ENCODE measurements at regions not wholly inside any gene's neighbourhood (a gene's known extent, or its start where the extent isn't known, plus 50 kb on each side); places are given as distances from the start of the nearest gene placed in this dataset.

- H3K9ac ChIP-seq (ENCODE audit: low read depth, low read length): no peak overlapping the region
- no peaks in the 10 kb centered on the region for H3K36me3 ChIP-seq (ENCODE audit: control insufficient read depth, insufficient read depth, low read length)
- H3K27ac ChIP-seq (ENCODE audit: low read depth, low read length): no peak overlapping the region
- H3K27me3 ChIP-seq (ENCODE audit: control insufficient read depth, insufficient read depth, low read length): no peaks in the 10 kb centered on the region
- no peak overlapping the region for H3K4me3 ChIP-seq (ENCODE audit: low read depth, low read length)
- H3K9me3 ChIP-seq (ENCODE audit: control insufficient read depth, insufficient read depth, low read length): no peaks in the 10 kb centered on the region
- H3K4me1 ChIP-seq (ENCODE audit: control insufficient read depth, insufficient read depth, low read length): peaks cover 12% of the 10 kb centered on the region
Observed at GRCh38 chr1:228978484-228979324, 243.4 kb downstream of the RHOU start.

GRCh38 chr1:228979325-228979699 lies 244.0 kb downstream of the RHOU start:
- H3K9ac ChIP-seq (ENCODE audit: low read depth, low read length): no peak overlapping the region
- H3K4me1 ChIP-seq (ENCODE audit: control insufficient read depth, insufficient read depth, low read length): peaks cover 12% of the 10 kb centered on the region
- no peak overlapping the region for H3K4me3 ChIP-seq (ENCODE audit: low read depth, low read length)
- no peaks in the 10 kb centered on the region for H3K9me3 ChIP-seq (ENCODE audit: control insufficient read depth, insufficient read depth, low read length)
- H3K36me3 ChIP-seq (ENCODE audit: control insufficient read depth, insufficient read depth, low read length): no peaks in the 10 kb centered on the region
- H3K27me3 ChIP-seq (ENCODE audit: control insufficient read depth, insufficient read depth, low read length): no peaks in the 10 kb centered on the region
- H3K27ac ChIP-seq (ENCODE audit: low read depth, low read length): no peak overlapping the region

- no peak overlapping the region for H3K4me3 ChIP-seq (ENCODE audit: low read depth, low read length)
- H3K9ac ChIP-seq (ENCODE audit: low read depth, low read length): no peak overlapping the region
- no peaks in the 10 kb centered on the region for H3K36me3 ChIP-seq (ENCODE audit: control insufficient read depth, insufficient read depth, low read length)
- H3K4me1 ChIP-seq (ENCODE audit: control insufficient read depth, insufficient read depth, low read length): peaks cover 12% of the 10 kb centered on the region
- no peak overlapping the region for H3K27ac ChIP-seq (ENCODE audit: low read depth, low read length)
- H3K9me3 ChIP-seq (ENCODE audit: control insufficient read depth, insufficient read depth, low read length): no peaks in the 10 kb centered on the region
- no peaks in the 10 kb centered on the region for H3K27me3 ChIP-seq (ENCODE audit: control insufficient read depth, insufficient read depth, low read length)
Observed at GRCh38 chr1:228979774-228980173, 244.5 kb downstream of the RHOU start.

- no peak overlapping the region for H3K27ac ChIP-seq (ENCODE audit: low read depth, low read length)
- no peaks in the 10 kb centered on the region for H3K27me3 ChIP-seq (ENCODE audit: control insufficient read depth, insufficient read depth, low read length)
- H3K9me3 ChIP-seq (ENCODE audit: control insufficient read depth, insufficient read depth, low read length): no peaks in the 10 kb centered on the region
- no peak overlapping the region for H3K9ac ChIP-seq (ENCODE audit: low read depth, low read length)
- H3K4me1 ChIP-seq (ENCODE audit: control insufficient read depth, insufficient read depth, low read length): peaks cover 12% of the 10 kb centered on the region
- no peaks in the 10 kb centered on the region for H3K36me3 ChIP-seq (ENCODE audit: control insufficient read depth, insufficient read depth, low read length)
- H3K4me3 ChIP-seq (ENCODE audit: low read depth, low read length): no peak overlapping the region
Observed at GRCh38 chr1:228980232-228980937, 245.1 kb downstream of the RHOU start.

- Histone ChIP-seq H3K27me3 (ENCODE audit: control insufficient read depth, insufficient read depth, low read length) (no peaks in the 10 kb centered on the region), H3K4me3 (ENCODE audit: low read depth, low read length) (no peak overlapping the region), H3K4me1 (ENCODE audit: control insufficient read depth, insufficient read depth, low read length) (peaks cover 12% of the 10 kb centered on the region), H3K9me3 (ENCODE audit: control insufficient read depth, insufficient read depth, low read length) (no peaks in the 10 kb centered on the region), H3K27ac (ENCODE audit: low read depth, low read length) (no peak overlapping the region), H3K36me3 (ENCODE audit: control insufficient read depth, insufficient read depth, low read length) (no peaks in the 10 kb centered on the region), H3K9ac (ENCODE audit: low read depth, low read length) (no peak overlapping the region)
Observed at GRCh38 chr1:228982637-228983036, 247.4 kb downstream of the RHOU start.

GRCh38 chr1:228983231-228983660 lies 248.0 kb downstream of the RHOU start:
- Histone ChIP-seq H3K4me3 (ENCODE audit: low read depth, low read length) (no peak overlapping the region), H3K9ac (ENCODE audit: low read depth, low read length) (no peak overlapping the region), H3K9me3 (ENCODE audit: control insufficient read depth, insufficient read depth, low read length) (no peaks in the 10 kb centered on the region), H3K36me3 (ENCODE audit: control insufficient read depth, insufficient read depth, low read length) (no peaks in the 10 kb centered on the region), H3K27me3 (ENCODE audit: control insufficient read depth, insufficient read depth, low read length) (no peaks in the 10 kb centered on the region), H3K4me1 (ENCODE audit: control insufficient read depth, insufficient read depth, low read length) (peaks cover 10% of the 10 kb centered on the region), H3K27ac (ENCODE audit: low read depth, low read length) (no peak overlapping the region)

GRCh38 chr1:228983661-228984060 lies 248.4 kb downstream of the RHOU start:
- H3K36me3 ChIP-seq (ENCODE audit: control insufficient read depth, insufficient read depth, low read length): no peaks in the 10 kb centered on the region
- no peaks in the 10 kb centered on the region for H3K9me3 ChIP-seq (ENCODE audit: control insufficient read depth, insufficient read depth, low read length)
- peaks cover 6% of the 10 kb centered on the region for H3K4me1 ChIP-seq (ENCODE audit: control insufficient read depth, insufficient read depth, low read length)
- no peaks in the 10 kb centered on the region for H3K27me3 ChIP-seq (ENCODE audit: control insufficient read depth, insufficient read depth, low read length)
- no peak overlapping the region for H3K4me3 ChIP-seq (ENCODE audit: low read depth, low read length)
- H3K9ac ChIP-seq (ENCODE audit: low read depth, low read length): no peak overlapping the region
- no peak overlapping the region for H3K27ac ChIP-seq (ENCODE audit: low read depth, low read length)

- H3K9me3 ChIP-seq (ENCODE audit: control insufficient read depth, insufficient read depth, low read length): no peaks in the 10 kb centered on the region
- no peak overlapping the region for H3K27ac ChIP-seq (ENCODE audit: low read depth, low read length)
- H3K36me3 ChIP-seq (ENCODE audit: control insufficient read depth, insufficient read depth, low read length): no peaks in the 10 kb centered on the region
- no peak overlapping the region for H3K9ac ChIP-seq (ENCODE audit: low read depth, low read length)
- H3K4me3 ChIP-seq (ENCODE audit: low read depth, low read length): no peak overlapping the region
- no peaks in the 10 kb centered on the region for H3K27me3 ChIP-seq (ENCODE audit: control insufficient read depth, insufficient read depth, low read length)
- 0 out of 2 replicates have a peak, but pooled peaks cover 2% of the 10 kb centered on the region for H3K4me1 ChIP-seq (ENCODE audit: control insufficient read depth, insufficient read depth, low read length)
Observed at GRCh38 chr1:228984107-228984506, 248.8 kb downstream of the RHOU start.

GRCh38 chr1:228984646-228985631 lies 249.7 kb downstream of the RHOU start:
- no peaks in the 10 kb centered on the region for H3K27me3 ChIP-seq (ENCODE audit: control insufficient read depth, insufficient read depth, low read length)
- no peak overlapping the region for H3K27ac ChIP-seq (ENCODE audit: low read depth, low read length)
- H3K4me1 ChIP-seq (ENCODE audit: control insufficient read depth, insufficient read depth, low read length): no peaks in the 10 kb centered on the region
- no peak overlapping the region for H3K9ac ChIP-seq (ENCODE audit: low read depth, low read length)
- no peaks in the 10 kb centered on the region for H3K36me3 ChIP-seq (ENCODE audit: control insufficient read depth, insufficient read depth, low read length)
- H3K9me3 ChIP-seq (ENCODE audit: control insufficient read depth, insufficient read depth, low read length): no peaks in the 10 kb centered on the region
- no peak overlapping the region for H3K4me3 ChIP-seq (ENCODE audit: low read depth, low read length)

- H3K9ac ChIP-seq (ENCODE audit: low read depth, low read length): no peak overlapping the region
- no peaks in the 10 kb centered on the region for H3K9me3 ChIP-seq (ENCODE audit: control insufficient read depth, insufficient read depth, low read length)
- no peaks in the 10 kb centered on the region for H3K27me3 ChIP-seq (ENCODE audit: control insufficient read depth, insufficient read depth, low read length)
Observed at GRCh38 chr1:228985661-228986060, 250.4 kb downstream of the RHOU start.

More at GRCh38 chr1:228985661-228986060, 250.4 kb downstream of the RHOU start:
- no peak overlapping the region for H3K27ac ChIP-seq (ENCODE audit: low read depth, low read length)
- no peaks in the 10 kb centered on the region for H3K4me1 ChIP-seq (ENCODE audit: control insufficient read depth, insufficient read depth, low read length)
- no peak overlapping the region for H3K4me3 ChIP-seq (ENCODE audit: low read depth, low read length)
- H3K36me3 ChIP-seq (ENCODE audit: control insufficient read depth, insufficient read depth, low read length): no peaks in the 10 kb centered on the region
